Sigmoid colon (tissue), 3 donors: ENCODE measurements at regions not wholly inside any gene's neighbourhood (a gene's known extent, or its start where the extent isn't known, plus 50 kb on each side); places are given as distances from the start of the nearest gene placed in this dataset.

Experiments used
- CTCF ChIP-seq, 4 experiments: fragments of 450-650 bp in 3 of 4; fragments of 200-600 bp in 1 of 4; IDR thresholded peaks; one replicate each; pipeline ENCODE4 v1.5.1; 2016 to 2019; ENCODE audit warnings: antibody characterized with exemption in 4 of 4, mild to moderate bottlenecking in 3 of 4, moderate library complexity in 2 of 4
- POLR2A ChIP-seq, 2 donors: fragments of 450-650 bp; IDR thresholded peaks; one replicate each; pipeline ENCODE4 v1.6.1; 2016; ENCODE audit warnings: antibody characterized with exemption in 2 of 2, mild to moderate bottlenecking in 2 of 2, moderate library complexity in 2 of 2

- no peak for TF ChIP-seq CTCF (IDR thresholded peaks at IDR 0.05)
- no peak for TF ChIP-seq POLR2A (IDR thresholded peaks at IDR 0.05)
Measured at GRCh38 chr16:87000001-87000400, 317.2 kb downstream of the C16orf95 start.
